ENCODE measurements at regions not wholly inside any gene's neighbourhood (a gene's known extent, or its start where the extent isn't known, plus 50 kb on each side); places are given as distances from the start of the nearest gene placed in this dataset.

DNA sequence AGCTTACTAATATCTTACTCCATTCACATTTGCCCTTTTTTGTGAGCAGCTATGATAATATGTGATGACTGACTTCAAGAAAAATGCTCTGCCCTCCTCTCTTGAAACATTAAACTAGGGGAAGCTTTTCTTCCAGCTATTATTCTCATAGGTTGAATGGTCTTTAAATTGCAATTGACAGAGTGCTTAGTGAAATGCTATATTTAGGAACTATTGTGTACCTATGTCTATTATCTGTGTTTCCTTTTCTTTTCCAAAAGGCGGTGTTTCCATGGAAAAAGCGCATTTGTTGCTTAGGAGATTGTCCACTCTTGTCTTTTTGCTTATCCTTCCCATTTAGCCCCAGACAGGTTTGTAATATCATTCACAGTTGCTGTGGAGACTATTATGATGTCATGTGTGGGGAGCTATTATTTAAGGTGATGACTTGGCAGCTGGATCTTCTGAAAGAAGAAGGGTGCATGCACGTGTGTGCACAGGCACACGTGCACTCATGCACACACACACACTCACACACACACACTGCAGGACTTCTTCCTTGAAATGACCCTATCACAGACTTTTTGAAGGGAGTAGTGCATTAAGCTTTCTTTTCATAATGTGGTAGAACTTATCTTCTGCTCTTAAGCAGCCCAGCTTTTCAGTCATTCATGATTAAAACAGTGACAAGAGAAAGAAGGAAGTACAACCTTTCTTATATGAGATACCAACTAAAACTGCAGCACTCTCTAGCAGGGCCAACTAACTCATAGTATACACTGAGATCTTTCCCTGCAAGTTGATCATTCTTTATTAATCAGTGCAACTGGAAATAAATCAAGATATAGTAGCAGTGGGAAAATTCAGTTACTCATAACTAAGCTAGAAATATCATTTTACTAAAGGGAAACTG is 340.8 kb upstream of the MTNR1B start:
- H3K36me3 ChIP-seq (ENCODE audit: control insufficient read depth, insufficient read depth, low read length) = no peaks in the 10 kb centered on the region
- Mint-ChIP-seq H3K36me3 (no peaks in the 10 kb centered on the region), H3K4me1 (no peaks in the 10 kb centered on the region), H3K4me3 (no peak overlapping the region), H3K9me3 (peaks cover 6 to 15% of the 10 kb centered on the region in 2 donors), H3K27me3 (ENCODE audit: low read depth in 2 of 2) (no peaks in the 10 kb centered on the region), H3K27ac (no peak overlapping the region)
- no peaks in the 10 kb centered on the region for H3K9me3 ChIP-seq (ENCODE audit: control insufficient read depth, insufficient read depth, low read length)
- H3K27me3 ChIP-seq (ENCODE audit: control insufficient read depth, insufficient read depth, low read length) = no peaks in the 10 kb centered on the region
- DNase-seq (no peak), ATAC-seq (no peak)
- WGBS (ENCODE audit: insufficient coverage) = 60% methylated on average over 1 of the region's 4 CpGs
- H3K4me1 ChIP-seq (ENCODE audit: control insufficient read depth, insufficient read depth, low read length) = no peaks in the 10 kb centered on the region
- H3K4me3 ChIP-seq (ENCODE audit: low read length) = no peak overlapping the region
- intact Hi-C loops (cut with micrococcal nuclease) = no loop called here
- H3K27ac ChIP-seq (ENCODE audit: low read length) = no peak overlapping the region
- no peak for TF ChIP-seq CTCF (IDR thresholded peaks at IDR 0.05)

GRCh38 chr11:92632495-92632894 is 337.0 kb upstream of the MTNR1B start:
- no peaks in the 10 kb centered on the region for H3K27me3 ChIP-seq (ENCODE audit: control insufficient read depth, insufficient read depth, low read length)
- H3K9me3 ChIP-seq (ENCODE audit: control insufficient read depth, insufficient read depth, low read length) = no peaks in the 10 kb centered on the region
- H3K4me3 ChIP-seq (ENCODE audit: low read length) = no peak overlapping the region
- ATAC-seq = no peak
- intact Hi-C loops (cut with micrococcal nuclease) = no loop called here
- Mint-ChIP-seq H3K36me3 (no peaks in the 10 kb centered on the region), H3K4me3 (no peak overlapping the region), H3K27me3 (ENCODE audit: low read depth in 2 of 2) (no peaks in the 10 kb centered on the region), H3K4me1 (no peaks in the 10 kb centered on the region), H3K9me3 (peaks cover 4 to 15% of the 10 kb centered on the region in 2 donors), H3K27ac (no peak overlapping the region)
- 71% methylated on average over 3 of the region's 3 CpGs for WGBS (ENCODE audit: insufficient coverage)
- H3K36me3 ChIP-seq (ENCODE audit: control insufficient read depth, insufficient read depth, low read length) = no peaks in the 10 kb centered on the region
- H3K4me1 ChIP-seq (ENCODE audit: control insufficient read depth, insufficient read depth, low read length) = no peaks in the 10 kb centered on the region
- DNase-seq = no peak
- H3K27ac ChIP-seq (ENCODE audit: low read length) = no peak overlapping the region
- TF ChIP-seq CTCF (IDR thresholded peaks at IDR 0.05) = no peak

GRCh38 chr11:92633820-92634219 is 335.6 kb upstream of the MTNR1B start:
- Mint-ChIP-seq H3K27me3 (ENCODE audit: low read depth in 2 of 2) (no peaks in the 10 kb centered on the region), H3K9me3 (peaks cover 4 to 12% of the 10 kb centered on the region in 2 donors), H3K4me1 (no peaks in the 10 kb centered on the region), H3K4me3 (no peak overlapping the region), H3K36me3 (no peaks in the 10 kb centered on the region), H3K27ac (no peak overlapping the region)
- H3K4me1 ChIP-seq (ENCODE audit: control insufficient read depth, insufficient read depth, low read length) = no peaks in the 10 kb centered on the region
- intact Hi-C loops (cut with micrococcal nuclease) = no loop called here
- ATAC-seq (no peak), DNase-seq (no peak)
- no peaks in the 10 kb centered on the region for H3K36me3 ChIP-seq (ENCODE audit: control insufficient read depth, insufficient read depth, low read length)
- no peaks in the 10 kb centered on the region for H3K9me3 ChIP-seq (ENCODE audit: control insufficient read depth, insufficient read depth, low read length)
- no peak for TF ChIP-seq CTCF (IDR thresholded peaks at IDR 0.05)
- H3K4me3 ChIP-seq (ENCODE audit: low read length) = no peak overlapping the region
- no peaks in the 10 kb centered on the region for H3K27me3 ChIP-seq (ENCODE audit: control insufficient read depth, insufficient read depth, low read length)
- 80% methylated on average over 1 of the region's 1 CpG for WGBS (ENCODE audit: insufficient coverage)
- no peak overlapping the region for H3K27ac ChIP-seq (ENCODE audit: low read length)
